IMR-90 (cell line): ENCODE measurements at regions not wholly inside any gene's neighbourhood (a gene's known extent, or its start where the extent isn't known, plus 50 kb on each side); places are given as distances from the start of the nearest gene placed in this dataset.

ENCODE experiments used
- ATAC-seq: fragments of 200-7000 bp; cut with Tn5 transposase; 2 replicates; pipeline ENCODE4 v1.9.1; 2020; ENCODE audit warnings: low read depth, mild to moderate bottlenecking, moderate library complexity
- BruUV-seq: library from RNA; stranded (reverse); fragments of 400-500 nt; replicated peaks from 2 replicates; lab custom pipeline; 2021; lab: Mats Ljungman, UMichigan
- CTCF ChIA-PET: fragments of 300-600 bp; formaldehyde crosslinking; extraction: SDS; loops from one replicate; lab custom pipeline; 2021; ENCODE audit warnings: antibody characterized with exemption; lab: Yijun Ruan, JAX
- POLR2A ChIA-PET: fragments of 300-600 bp; sonication (Branson Sonifier 250); formaldehyde crosslinking; loops from one replicate; lab custom pipeline; 2022; ENCODE audit warnings: antibody characterized with exemption; ENCODE audit not compliant: unreplicated experiment; lab: Charles Lee
- DNase-seq: peaks from one replicate; pipeline ENCODE4 v3.0.0; 2013
- H2AFZ ChIP-seq: replicated peaks from 2 replicates; pipeline ENCODE3; 2013; ENCODE audit warnings: low read length, mild to moderate bottlenecking; ENCODE audit not compliant: poor library complexity
- H2AK5ac ChIP-seq: 2 replicates; pipeline ENCODE4 v1.6.1; 2013; ENCODE audit warnings: low read depth, low read length, inconsistent platforms
- H2AK9ac ChIP-seq: replicated peaks from 2 replicates; pipeline ENCODE3; 2013; ENCODE audit warnings: mild to moderate bottlenecking, low read depth, low read length, moderate library complexity; ENCODE audit not compliant: poor library complexity
- H2BK120ac ChIP-seq: 2 replicates; pipeline ENCODE4 v1.6.1; 2013; ENCODE audit warnings: low read depth, low read length, inconsistent platforms
- H2BK15ac ChIP-seq: 3 replicates; pipeline ENCODE4 v1.6.1; 2013; ENCODE audit warnings: low read depth, low read length, inconsistent platforms
- H2BK20ac ChIP-seq: 2 replicates; pipeline ENCODE4 v1.6.1; 2013; ENCODE audit warnings: low read depth, mild to moderate bottlenecking, inconsistent platforms, low read length, moderate library complexity
- H2BK5ac ChIP-seq: 2 replicates; pipeline ENCODE4 v1.6.1; 2013; ENCODE audit warnings: mild to moderate bottlenecking, low read depth, low read length, inconsistent platforms; ENCODE audit not compliant: poor library complexity, severe bottlenecking
- H3K14ac ChIP-seq: replicated peaks from 2 replicates; pipeline ENCODE4 v1.6.1; 2013; ENCODE audit warnings: low read depth, low read length, inconsistent platforms
- H3K18ac ChIP-seq: 2 replicates; pipeline ENCODE4 v1.6.1; 2013; ENCODE audit warnings: low read depth, low read length, control low read depth
- H3K23ac ChIP-seq: 2 replicates; pipeline ENCODE4 v1.6.1; 2013; ENCODE audit warnings: low read depth, low read length, inconsistent platforms
- H3K27ac ChIP-seq: 2 replicates; pipeline ENCODE4 v1.5.1; 2013; ENCODE audit warnings: mild to moderate bottlenecking, control low read depth, low read length; ENCODE audit not compliant: insufficient read depth
- H3K27me3 ChIP-seq: 2 replicates; pipeline ENCODE4 v1.6.1; 2013; ENCODE audit warnings: low read length; ENCODE audit not compliant: control insufficient read depth, insufficient read depth
- H3K36me3 ChIP-seq: 2 replicates; pipeline ENCODE4 v1.6.1; 2013; ENCODE audit warnings: low read length, mixed read lengths; ENCODE audit not compliant: control insufficient read depth, insufficient read depth
- H3K4ac ChIP-seq: 2 replicates; pipeline ENCODE4 v1.6.1; 2013; ENCODE audit warnings: low read depth, low read length, inconsistent platforms
- H3K4me1 ChIP-seq: 2 replicates; pipeline ENCODE4 v1.6.1; 2013; ENCODE audit warnings: low read length, mixed read lengths; ENCODE audit not compliant: control insufficient read depth, insufficient read depth
- H3K4me2 ChIP-seq: 2 replicates; pipeline ENCODE4 v1.6.1; 2013; ENCODE audit warnings: low read depth, mild to moderate bottlenecking, control low read depth, low read length, moderate library complexity
- H3K4me3 ChIP-seq: 2 replicates; pipeline ENCODE4 v1.5.1; 2013; ENCODE audit warnings: low read depth, mild to moderate bottlenecking, control low read depth, low read length, moderate library complexity; ENCODE audit not compliant: insufficient read depth
- H3K56ac ChIP-seq: 2 replicates; pipeline ENCODE4 v1.6.1; 2013; ENCODE audit warnings: low read length, inconsistent platforms; ENCODE audit not compliant: insufficient read depth; ENCODE audit errors: extremely low read depth
- H3K79me1 ChIP-seq, 2 experiments: 2 replicates each; pipeline ENCODE4 v1.6.1; 2013; ENCODE audit warnings: low read length in 2 of 2, inconsistent platforms in 1 of 2, low read depth in 1 of 2
- H3K9ac ChIP-seq: 2 replicates; pipeline ENCODE4 v1.6.1; 2013; ENCODE audit warnings: low read depth, low read length, control low read depth
- H3K9me1 ChIP-seq: 2 replicates; pipeline ENCODE4 v1.6.1; 2013; ENCODE audit warnings: low read length, inconsistent platforms; ENCODE audit not compliant: insufficient read depth
- H3K9me3 ChIP-seq: 2 replicates; pipeline ENCODE4 v1.6.1; 2013; ENCODE audit warnings: low read length; ENCODE audit not compliant: control insufficient read depth, insufficient read depth
- H4K20me1 ChIP-seq: 2 replicates; pipeline ENCODE4 v1.6.1; 2013; ENCODE audit warnings: low read length, inconsistent platforms; ENCODE audit not compliant: insufficient read depth
- H4K5ac ChIP-seq: 2 replicates; pipeline ENCODE4 v1.6.1; 2013; ENCODE audit warnings: mild to moderate bottlenecking, low read depth, low read length, control low read depth
- H4K8ac ChIP-seq, 2 experiments: 2 replicates each; pipeline ENCODE4 v1.6.1; 2013; ENCODE audit warnings: low read depth in 2 of 2, low read length in 2 of 2, control low read depth in 1 of 2, inconsistent platforms in 1 of 2
- H4K91ac ChIP-seq: 2 replicates; pipeline ENCODE4 v1.6.1; 2013; ENCODE audit warnings: low read depth, low read length, inconsistent platforms; ENCODE audit not compliant: insufficient read depth
- BHLHE40 ChIP-seq: fragments of 150-350 bp; IDR thresholded peaks from 2 replicates; pipeline ENCODE4 v1.6.1; 2016; ENCODE audit warnings: mild to moderate bottlenecking, low read depth, low read length
- RAD21 ChIP-seq: IDR thresholded peaks from 2 replicates; pipeline ENCODE4 v1.6.1; 2012; ENCODE audit warnings: low read length, improper control_type of control experiment
- WGBS, 2 experiments: methylation state at CpG; one replicate each; pipeline versions ENCODE4 v1.1.5 to v1.1.7; 2013; ENCODE audit warnings: missing lambda C conversion rate in 2 of 2; ENCODE audit not compliant: insufficient read length in 1 of 2; ENCODE audit errors: extremely low coverage in 2 of 2; 5-methylcytosine and 5-hydroxymethylcytosine counted together
- dilution Hi-C: fragments of 300-500 bp; cut with HindIII; formaldehyde crosslinking; loops from one replicate; pipeline ENCODE4 v1.14.3; 2018; ENCODE audit warnings: low sequenced_read_pairs; ENCODE audit not compliant: unreplicated experiment
- in situ Hi-C: fragments of 300-500 bp; cut with MboI; formaldehyde crosslinking; loops from 3 replicates; pipeline ENCODE4 v1.14.3; 2019; ENCODE audit warnings: low sequenced_read_pairs, inconsistent platforms, mixed read lengths
- intact Hi-C: fragments of 100-400 bp; cut with micrococcal nuclease; formaldehyde crosslinking; loops from 2 replicates; pipeline ENCODE4 v1.10.0; 2022

- TF ChIP-seq BHLHE40: no peak
Measured at GRCh38 chr5:153030755-153031725, 459.4 kb upstream of the GRIA1 start (continued).

- no CpG with 5 or more reads among the region's 3 CpGs for WGBS, 2 experiments
- POLR2A ChIA-PET: no interaction called here
- no peak overlapping the region for H4K91ac ChIP-seq
Measured at GRCh38 chr5:153039501-153039900, 451.0 kb upstream of the GRIA1 start.

More at GRCh38 chr5:153039501-153039900, 451.0 kb upstream of the GRIA1 start:
- Histone ChIP-seq H3K56ac (no peak overlapping the region), H2BK5ac (no peak overlapping the region), H2AK9ac (no peak overlapping the region), H3K18ac (no peak overlapping the region), H3K9ac (no peak overlapping the region), H2AK5ac (no peak overlapping the region), H3K36me3 (no peaks in the 10 kb centered on the region), H3K79me1 (no peaks in the 10 kb centered on the region), H3K14ac (no peak overlapping the region), H2BK15ac (no peak overlapping the region), H3K4me3 (no peak overlapping the region), H3K4ac (no peak overlapping the region), H4K8ac (no peak overlapping the region), H3K27me3 (no peaks in the 10 kb centered on the region), H3K4me1 (no peaks in the 10 kb centered on the region), H4K5ac (no peak overlapping the region), H3K27ac (no peak overlapping the region), H3K4me2 (no peak overlapping the region), H2AFZ (no peak overlapping the region), H2BK120ac (no peak overlapping the region), H2BK20ac (no peak overlapping the region), H3K9me3 (peaks cover 5% of the 10 kb centered on the region), H3K23ac (no peak overlapping the region), H3K9me1 (no peaks in the 10 kb centered on the region), H4K20me1 (no peaks in the 10 kb centered on the region)
- CTCF ChIA-PET: no interaction called here
- ATAC-seq (no peak), DNase-seq (no peak)
- no TSS peak for BruUV-seq
- intact Hi-C loops: no loop called here
- TF ChIP-seq RAD21 (no peak), BHLHE40 (no peak)
- dilution Hi-C loops: no loop called here
- in situ Hi-C loops: no loop called here
